K562 (cell line): ENCODE measurements at regions not wholly inside any gene's neighbourhood (a gene's known extent, or its start where the extent isn't known, plus 50 kb on each side); places are given as distances from the start of the nearest gene placed in this dataset.

Source experiments
- ATAC-seq: fragments of 200-7000 bp; cut with Tn5 transposase; 3 replicates; pipeline ENCODE4 v1.9.1; 2020; ENCODE audit warnings: moderate library complexity
- BruUV-seq: library from RNA; stranded (reverse); fragments of 400-500 nt; replicated peaks from 2 replicates; lab custom pipeline; 2021; lab: Mats Ljungman, UMichigan
- CTCF ChIA-PET: fragments of 300-600 bp; formaldehyde crosslinking; extraction: SDS; loops from one replicate; lab custom pipeline; 2021; ENCODE audit warnings: low intra/inter-chr PET ratio; lab: Yijun Ruan, JAX
- POLR2A ChIA-PET: fragments of 300-600, 350-650 bp; sonication (Branson Sonifier 250); formaldehyde crosslinking; extraction: SDS; loops from one replicate; lab custom pipeline; 2021; ENCODE audit warnings: antibody characterized with exemption, inconsistent platforms; lab: Yijun Ruan, JAX
- DNase-seq, 4 experiments: peaks; one replicate each; pipeline versions ENCODE4 v3.0.0 to v3.0.0-alpha.2; 2011 to 2018; ENCODE audit warnings: low spot score in 3 of 4, mixed read lengths in 3 of 4; ENCODE audit errors: extremely low read depth in 1 of 4
- FAIRE-seq: peaks from 2 replicates; lab custom pipeline; 2011; peaks lifted over from hg19 to GRCh38; lab: Jason Lieb, UNC
- H2AFZ ChIP-seq: 2 replicates; pipeline ENCODE4 v1.6.0; 2011; ENCODE audit warnings: low read depth, low read length, control low read depth, inconsistent platforms
- H3K27ac ChIP-seq: fragments of 200-600 bp; 3 replicates; pipeline ENCODE4 v1.8.0; 2011; ENCODE audit warnings: low read depth, mild to moderate bottlenecking, control low read depth, inconsistent platforms, low read length, moderate library complexity, mixed read lengths; ENCODE audit errors: extremely low read depth
- H3K27me3 ChIP-seq, 2 experiments: fragments of 300-600 bp in 1 of 2; 2 replicates in 1 of 2; 3 replicates in 1 of 2; pipeline versions ENCODE4 v1.6.0 to v1.8.0; 2011; ENCODE audit warnings: inconsistent platforms in 2 of 2, low read length in 2 of 2, mild to moderate bottlenecking in 1 of 2, mixed read lengths in 1 of 2, moderate library complexity in 1 of 2; ENCODE audit not compliant: control insufficient read depth in 2 of 2, insufficient read depth in 2 of 2
- H3K36me3 ChIP-seq: fragments of 300-600 bp; 3 replicates; pipeline ENCODE4 v1.8.0; 2011; ENCODE audit warnings: mild to moderate bottlenecking, low read length, inconsistent platforms; ENCODE audit not compliant: control insufficient read depth, insufficient read depth
- H3K4me1 ChIP-seq, 2 experiments: fragments of 200-600 bp in 1 of 2; replicated peaks in 1 of 2; 2 replicates in 1 of 2; 3 replicates in 1 of 2; pipeline versions ENCODE4 v1.5.1 to v1.8.0; 2011; ENCODE audit warnings: inconsistent platforms in 2 of 2, low read length in 2 of 2, mild to moderate bottlenecking in 1 of 2, mixed read lengths in 1 of 2, moderate library complexity in 1 of 2; ENCODE audit not compliant: control insufficient read depth in 2 of 2, insufficient read depth in 2 of 2
- H3K4me2 ChIP-seq: 2 replicates; pipeline ENCODE4 v1.6.1; 2011; ENCODE audit warnings: low read length, control low read depth, inconsistent platforms, mixed read lengths; ENCODE audit not compliant: insufficient read depth
- H3K4me3 ChIP-seq: fragments of 200-600 bp; sonication (generic), shearing (Covaris generic); 2 replicates; pipeline ENCODE4 v1.5.1; 2016; ENCODE audit warnings: control low read depth, inconsistent platforms
- H3K79me2 ChIP-seq: fragments of 200-600 bp; 3 replicates; pipeline ENCODE4 v1.8.0; 2011; ENCODE audit warnings: low read length, inconsistent platforms; ENCODE audit not compliant: control insufficient read depth, insufficient read depth
- H3K9ac ChIP-seq, 2 experiments: 2 replicates each; pipeline versions ENCODE4 v1.6.0 to v1.6.1; 2011; ENCODE audit warnings: low read depth in 2 of 2, low read length in 2 of 2, control low read depth in 1 of 2, inconsistent platforms in 1 of 2, mild to moderate bottlenecking in 1 of 2, mixed read lengths in 1 of 2; ENCODE audit not compliant: insufficient read depth in 1 of 2
- H3K9me1 ChIP-seq: one replicate; pipeline ENCODE4 v1.6.0; 2011; ENCODE audit warnings: inconsistent platforms, mild to moderate bottlenecking, low read length, moderate library complexity; ENCODE audit not compliant: control insufficient read depth, insufficient read depth
- H3K9me3 ChIP-seq: replicated peaks from 2 replicates; pipeline ENCODE4 v1.5.1; 2011; ENCODE audit warnings: low read depth, low read length, inconsistent platforms; ENCODE audit not compliant: control insufficient read depth, insufficient read depth
- H4K20me1 ChIP-seq: replicated peaks from 2 replicates; pipeline ENCODE4 v1.6.1; 2011; ENCODE audit warnings: low read length, inconsistent platforms, mixed read lengths; ENCODE audit not compliant: control insufficient read depth, insufficient read depth
- HBP1 ChIP-seq: fragments of 450-650 bp; formaldehyde crosslinking; IDR thresholded peaks from 2 replicates; pipeline ENCODE4 v1.4.0; 2022; ENCODE audit warnings: missing genetic modification characterization
- HEY1 ChIP-seq: fragments of 250-450 bp; sonication (Bioruptor Pico); IDR thresholded peaks from 2 replicates; pipeline ENCODE4 v1.5.0; 2020; ENCODE audit warnings: mild to moderate bottlenecking, moderate library complexity, borderline replicate concordance
- MLLT1 ChIP-seq, 2 experiments: fragments of 450-650 bp; IDR thresholded peaks; 2 replicates each; pipeline ENCODE4 v1.6.1; 2016
- NFXL1 ChIP-seq: fragments of 450-650 bp; formaldehyde crosslinking; IDR thresholded peaks from 2 replicates; pipeline ENCODE4 v1.4.0; 2021; ENCODE audit warnings: mild to moderate bottlenecking
- PTTG1 ChIP-seq: fragments of 450-650 bp; IDR thresholded peaks from 2 replicates; pipeline ENCODE4 v1.6.1; 2016; ENCODE audit warnings: low read depth, mild to moderate bottlenecking, missing genetic modification characterization, missing compliant biosample characterization
- RBM14 ChIP-seq: fragments of 200-400 bp; formaldehyde crosslinking; IDR thresholded peaks from 2 replicates; pipeline ENCODE4 v1.6.1; 2018; ENCODE audit warnings: low read depth, mild to moderate bottlenecking, low read length, moderate library complexity, borderline replicate concordance; ENCODE audit not compliant: insufficient read depth
- SREBF1 ChIP-seq: fragments of 150-350 bp; IDR thresholded peaks from 2 replicates; pipeline ENCODE4 v1.6.1; 2014; ENCODE audit warnings: antibody characterized with exemption, low read depth, low read length, borderline replicate concordance
- THRB ChIP-seq: fragments of 450-650 bp; formaldehyde crosslinking; conservative IDR thresholded peaks from 2 replicates; pipeline ENCODE4 v1.4.0; 2022; ENCODE audit warnings: mild to moderate bottlenecking, missing genetic modification characterization
- ZC3H11A ChIP-seq: IDR thresholded peaks from 2 replicates; pipeline ENCODE4 v1.6.1; 2012; ENCODE audit warnings: low read depth, low read length, improper control_type of control experiment
- ZNF146 ChIP-seq: IDR thresholded peaks from one replicate; pipeline ENCODE4 v1.6.1; 2018; ENCODE audit warnings: missing compliant biosample characterization; ENCODE audit not compliant: unreplicated experiment
- ZNF408 ChIP-seq: fragments of 250-450 bp; sonication (Bioruptor Pico); IDR thresholded peaks from 2 replicates; pipeline ENCODE4 v1.4.0; 2020; ENCODE audit warnings: low read depth, mild to moderate bottlenecking, moderate library complexity
- WGBS: fragments of 100-300 bp; shearing (Covaris generic); methylation state at CpG from one replicate; pipeline ENCODE4 v1.1.6; 2016; ENCODE audit warnings: low coverage, mixed read lengths; ENCODE audit not compliant: insufficient coverage; ENCODE audit errors: missing lambda C conversion rate; 5-methylcytosine and 5-hydroxymethylcytosine counted together
- in situ Hi-C: fragments of 300-500 bp; cut with MboI; formaldehyde crosslinking; loops from 4 replicates; pipeline ENCODE4 v1.15.0; 2018; ENCODE audit warnings: inconsistent platforms, mixed read lengths
- intact Hi-C: fragments of 100-400 bp; cut with micrococcal nuclease; formaldehyde crosslinking; loops from 2 replicates; pipeline ENCODE4 v1.14.2; 2022

GRCh38 chr10:55653531-55653930 is 707.5 kb downstream of the ZWINT start:
- Histone ChIP-seq H3K4me3 (no peak overlapping the region), H2AFZ (no peak overlapping the region), H3K4me1 (no peaks in the 10 kb centered on the region), H3K36me3 (no peaks in the 10 kb centered on the region), H3K27me3 (no peaks in the 10 kb centered on the region), H4K20me1 (no peaks in the 10 kb centered on the region), H3K9me1 (no peaks in the 10 kb centered on the region), H3K27ac (no peak overlapping the region), H3K79me2 (no peaks in the 10 kb centered on the region), H3K9ac (no peak overlapping the region), H3K4me2 (no peak overlapping the region), H3K9me3 (no peaks in the 10 kb centered on the region; the same call in 1 of the 2 replicates)
- intact Hi-C loops (no loop called here), in situ Hi-C loops (no loop called here)
- TF ChIP-seq HEY1 (no peak), SREBF1 (no peak), RBM14 (no peak), PTTG1 (tag) (no peak), ZC3H11A (no peak), NFXL1 (CRISPR knock-in tag) (no peak)
- no TSS peak for BruUV-seq
- ATAC-seq = no peak
- no peak for DNase-seq
- ChIA-PET POLR2A (no interaction called here), CTCF (no interaction called here)
- FAIRE-seq = no peak

GRCh38 chr10:55641601-55642000 is 719.5 kb downstream of the ZWINT start:
- DNase-seq (no peak), ATAC-seq (no peak), FAIRE-seq (no peak)
- ChIA-PET POLR2A (no interaction called here), CTCF (no interaction called here)
- no peak overlapping the region for H3K4me2 ChIP-seq
- H3K79me2 ChIP-seq = no peaks in the 10 kb centered on the region
- in situ Hi-C loops = no loop called here
- BruUV-seq = no TSS peak
- H3K27me3 ChIP-seq = no peaks in the 10 kb centered on the region
- no peak overlapping the region for H3K4me3 ChIP-seq
- no peaks in the 10 kb centered on the region for H4K20me1 ChIP-seq
- H3K4me1 ChIP-seq = no peaks in the 10 kb centered on the region
- intact Hi-C loops = no loop called here
- no peak overlapping the region for H3K27ac ChIP-seq
- no peaks in the 10 kb centered on the region for H3K9me1 ChIP-seq
- no peak overlapping the region for H2AFZ ChIP-seq
- no peaks in the 10 kb centered on the region for H3K9me3 ChIP-seq
- WGBS = 0% methylated on average over 1 of the region's 1 CpG
- no peak overlapping the region for H3K9ac ChIP-seq
- no peaks in the 10 kb centered on the region for H3K36me3 ChIP-seq
- TF ChIP-seq MLLT1 (IDR thresholded peaks at IDR 0.05) = no peak
- TF ChIP-seq HBP1 = no peak
- TF ChIP-seq THRB (CRISPR knock-in tag) = no peak
- TF ChIP-seq ZNF146 (CRISPR knock-in tag) = no peak
- no peak for TF ChIP-seq ZNF408 (CRISPR knock-in tag)
